K562 (cell line): ENCODE measurements at regions not wholly inside any gene's neighbourhood (a gene's known extent, or its start where the extent isn't known, plus 50 kb on each side); places are given as distances from the start of the nearest gene placed in this dataset.

Source experiments
- ATAC-seq: fragments of 200-7000 bp; cut with Tn5 transposase; 3 replicates; pipeline ENCODE4 v1.9.1; 2020; ENCODE audit warnings: moderate library complexity
- BruUV-seq: library from RNA; stranded (reverse); fragments of 400-500 nt; replicated peaks from 2 replicates; lab custom pipeline; 2021; lab: Mats Ljungman, UMichigan
- CTCF ChIA-PET: fragments of 300-600 bp; formaldehyde crosslinking; extraction: SDS; loops from one replicate; lab custom pipeline; 2021; ENCODE audit warnings: low intra/inter-chr PET ratio; lab: Yijun Ruan, JAX
- POLR2A ChIA-PET: fragments of 300-600, 350-650 bp; sonication (Branson Sonifier 250); formaldehyde crosslinking; extraction: SDS; loops from one replicate; lab custom pipeline; 2021; ENCODE audit warnings: antibody characterized with exemption, inconsistent platforms; lab: Yijun Ruan, JAX
- DNase-seq, 4 experiments: peaks; one replicate each; pipeline versions ENCODE4 v3.0.0 to v3.0.0-alpha.2; 2011 to 2018; ENCODE audit warnings: low spot score in 3 of 4, mixed read lengths in 3 of 4; ENCODE audit errors: extremely low read depth in 1 of 4
- FAIRE-seq: peaks from 2 replicates; lab custom pipeline; 2011; peaks lifted over from hg19 to GRCh38; lab: Jason Lieb, UNC
- H2AFZ ChIP-seq: 2 replicates; pipeline ENCODE4 v1.6.0; 2011; ENCODE audit warnings: low read depth, low read length, control low read depth, inconsistent platforms
- H3K27ac ChIP-seq: fragments of 200-600 bp; 3 replicates; pipeline ENCODE4 v1.8.0; 2011; ENCODE audit warnings: low read depth, mild to moderate bottlenecking, control low read depth, inconsistent platforms, low read length, moderate library complexity, mixed read lengths; ENCODE audit errors: extremely low read depth
- H3K27me3 ChIP-seq, 2 experiments: fragments of 300-600 bp in 1 of 2; 2 replicates in 1 of 2; 3 replicates in 1 of 2; pipeline versions ENCODE4 v1.6.0 to v1.8.0; 2011; ENCODE audit warnings: inconsistent platforms in 2 of 2, low read length in 2 of 2, mild to moderate bottlenecking in 1 of 2, mixed read lengths in 1 of 2, moderate library complexity in 1 of 2; ENCODE audit not compliant: control insufficient read depth in 2 of 2, insufficient read depth in 2 of 2
- H3K36me3 ChIP-seq: fragments of 300-600 bp; 3 replicates; pipeline ENCODE4 v1.8.0; 2011; ENCODE audit warnings: mild to moderate bottlenecking, low read length, inconsistent platforms; ENCODE audit not compliant: control insufficient read depth, insufficient read depth
- H3K4me1 ChIP-seq, 2 experiments: fragments of 200-600 bp in 1 of 2; replicated peaks in 1 of 2; 2 replicates in 1 of 2; 3 replicates in 1 of 2; pipeline versions ENCODE4 v1.5.1 to v1.8.0; 2011; ENCODE audit warnings: inconsistent platforms in 2 of 2, low read length in 2 of 2, mild to moderate bottlenecking in 1 of 2, mixed read lengths in 1 of 2, moderate library complexity in 1 of 2; ENCODE audit not compliant: control insufficient read depth in 2 of 2, insufficient read depth in 2 of 2
- H3K4me2 ChIP-seq: 2 replicates; pipeline ENCODE4 v1.6.1; 2011; ENCODE audit warnings: low read length, control low read depth, inconsistent platforms, mixed read lengths; ENCODE audit not compliant: insufficient read depth
- H3K4me3 ChIP-seq: fragments of 200-600 bp; sonication (generic), shearing (Covaris generic); 2 replicates; pipeline ENCODE4 v1.5.1; 2016; ENCODE audit warnings: control low read depth, inconsistent platforms
- H3K79me2 ChIP-seq: fragments of 200-600 bp; 3 replicates; pipeline ENCODE4 v1.8.0; 2011; ENCODE audit warnings: low read length, inconsistent platforms; ENCODE audit not compliant: control insufficient read depth, insufficient read depth
- H3K9ac ChIP-seq, 2 experiments: 2 replicates each; pipeline versions ENCODE4 v1.6.0 to v1.6.1; 2011; ENCODE audit warnings: low read depth in 2 of 2, low read length in 2 of 2, control low read depth in 1 of 2, inconsistent platforms in 1 of 2, mild to moderate bottlenecking in 1 of 2, mixed read lengths in 1 of 2; ENCODE audit not compliant: insufficient read depth in 1 of 2
- H3K9me1 ChIP-seq: one replicate; pipeline ENCODE4 v1.6.0; 2011; ENCODE audit warnings: inconsistent platforms, mild to moderate bottlenecking, low read length, moderate library complexity; ENCODE audit not compliant: control insufficient read depth, insufficient read depth
- H3K9me3 ChIP-seq: replicated peaks from 2 replicates; pipeline ENCODE4 v1.5.1; 2011; ENCODE audit warnings: low read depth, low read length, inconsistent platforms; ENCODE audit not compliant: control insufficient read depth, insufficient read depth
- H4K20me1 ChIP-seq: replicated peaks from 2 replicates; pipeline ENCODE4 v1.6.1; 2011; ENCODE audit warnings: low read length, inconsistent platforms, mixed read lengths; ENCODE audit not compliant: control insufficient read depth, insufficient read depth
- BRD4 ChIP-seq: fragments of 200-600 bp; sonication (generic); IDR thresholded peaks from 2 replicates; pipeline ENCODE4 v1.6.1; 2017; ENCODE audit warnings: inconsistent platforms
- DMBX1 ChIP-seq: fragments of 250-450 bp; sonication (Bioruptor Pico); IDR thresholded peaks from 2 replicates; pipeline ENCODE4 v1.8.0; 2022; ENCODE audit warnings: inconsistent platforms, mild to moderate bottlenecking, moderate library complexity, borderline replicate concordance
- HMGN3 ChIP-seq: IDR thresholded peaks from 2 replicates; pipeline ENCODE4 v1.6.1; 2011; ENCODE audit warnings: borderline replicate concordance, low read depth, mild to moderate bottlenecking, mixed read lengths, low read length; ENCODE audit not compliant: insufficient read length; ENCODE audit errors: extremely low read depth
- KHSRP ChIP-seq: fragments of 450-650 bp; IDR thresholded peaks from 2 replicates; pipeline ENCODE4 v1.6.1; 2017
- RFX1 ChIP-seq: fragments of 450-650 bp; IDR thresholded peaks from 2 replicates; pipeline ENCODE4 v1.6.1; 2016; ENCODE audit warnings: mild to moderate bottlenecking, moderate library complexity
- SIN3A ChIP-seq, 2 experiments: fragments of 150-350 bp in 1 of 2; IDR thresholded peaks; 2 replicates each; pipeline ENCODE4 v1.6.1; 2011 to 2016; ENCODE audit warnings: borderline replicate concordance in 2 of 2, low read depth in 2 of 2, low read length in 2 of 2, mild to moderate bottlenecking in 2 of 2, moderate library complexity in 2 of 2; ENCODE audit not compliant: control insufficient read depth in 1 of 2
- TFAM ChIP-seq: fragments of 250-450 bp; sonication (Bioruptor Pico); conservative IDR thresholded peaks from 2 replicates; pipeline ENCODE4 v1.5.0; 2021; ENCODE audit warnings: mild to moderate bottlenecking, moderate library complexity
- ZBTB8A ChIP-seq: fragments of 450-650 bp; IDR thresholded peaks from 2 replicates; pipeline ENCODE4 v1.6.1; 2018; ENCODE audit warnings: mild to moderate bottlenecking, moderate library complexity; ENCODE audit not compliant: partially characterized antibody
- WGBS: fragments of 100-300 bp; shearing (Covaris generic); methylation state at CpG from one replicate; pipeline ENCODE4 v1.1.6; 2016; ENCODE audit warnings: low coverage, mixed read lengths; ENCODE audit not compliant: insufficient coverage; ENCODE audit errors: missing lambda C conversion rate; 5-methylcytosine and 5-hydroxymethylcytosine counted together
- in situ Hi-C: fragments of 300-500 bp; cut with MboI; formaldehyde crosslinking; loops from 4 replicates; pipeline ENCODE4 v1.15.0; 2018; ENCODE audit warnings: inconsistent platforms, mixed read lengths
- intact Hi-C: fragments of 100-400 bp; cut with micrococcal nuclease; formaldehyde crosslinking; loops from 2 replicates; pipeline ENCODE4 v1.14.2; 2022
- TF ChIP-seq, protein P1 (sequence below): fragments of 450-650 bp; IDR thresholded peaks from 2 replicates; pipeline ENCODE4 v1.6.1; 2016; ENCODE audit warnings: low read depth

DNA sequence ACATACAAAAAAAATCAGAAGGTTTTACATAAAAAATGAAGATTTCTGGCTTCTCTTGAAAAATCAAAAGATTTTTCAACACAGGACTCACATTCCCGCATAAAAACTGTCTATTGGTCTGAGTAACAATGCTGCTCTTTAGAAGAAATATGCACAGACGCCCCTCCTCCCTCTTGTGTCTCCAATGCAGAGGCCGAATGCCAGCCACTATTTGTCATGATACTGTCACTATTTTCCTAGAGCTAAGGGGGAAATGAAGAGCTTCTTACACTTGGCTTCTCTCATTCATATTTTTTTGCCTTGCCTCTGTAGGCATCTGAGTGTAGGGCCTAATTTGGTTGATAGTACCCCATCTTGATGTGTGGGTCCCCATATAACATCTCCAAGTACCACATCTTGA lies 98.0 kb downstream of the BBS10 start:
- intact Hi-C loops, result no loop called here
- no peak overlapping the region for H3K4me2 ChIP-seq
- no peaks in the 10 kb centered on the region for H3K9me1 ChIP-seq
- no TSS peak for BruUV-seq
- no peak overlapping the region for H3K9ac ChIP-seq
- in situ Hi-C loops, result no loop called here
- POLR2A ChIA-PET, result no interaction called here
- no peak for ATAC-seq
- peaks cover 0 to 5% of the 10 kb centered on the region in 2 experiments; a peak in 1 of 5 replicates for H3K4me1 ChIP-seq
- 20% methylated on average over 3 of the region's 3 CpGs for WGBS
- H3K79me2 ChIP-seq, result no peaks in the 10 kb centered on the region
- H3K9me3 ChIP-seq, result no peaks in the 10 kb centered on the region
- CTCF ChIA-PET, result no interaction called here
- FAIRE-seq, result no peak
- DNase-seq, result no peak
- H4K20me1 ChIP-seq, result no peaks in the 10 kb centered on the region
- H3K4me3 ChIP-seq, result no peak overlapping the region
- H3K27ac ChIP-seq, result no peak overlapping the region
- H3K27me3 ChIP-seq, result no peaks in the 10 kb centered on the region
- no peaks in the 10 kb centered on the region for H3K36me3 ChIP-seq
- no peak overlapping the region for H2AFZ ChIP-seq
- TF ChIP-seq KHSRP (no peak), TFAM (no peak), DMBX1 (CRISPR knock-in tag) (no peak), BRD4 (no peak), ZBTB8A (no peak), HMGN3 (no peak), SIN3A (IDR thresholded peaks at IDR 0.05; ENCODE audit: borderline replicate concordance in 2 of 2, control insufficient read depth in 1 of 2, low read depth in 2 of 2, low read length in 2 of 2) (no peak), RFX1 (no peak)
- TF ChIP-seq, protein P1, sequence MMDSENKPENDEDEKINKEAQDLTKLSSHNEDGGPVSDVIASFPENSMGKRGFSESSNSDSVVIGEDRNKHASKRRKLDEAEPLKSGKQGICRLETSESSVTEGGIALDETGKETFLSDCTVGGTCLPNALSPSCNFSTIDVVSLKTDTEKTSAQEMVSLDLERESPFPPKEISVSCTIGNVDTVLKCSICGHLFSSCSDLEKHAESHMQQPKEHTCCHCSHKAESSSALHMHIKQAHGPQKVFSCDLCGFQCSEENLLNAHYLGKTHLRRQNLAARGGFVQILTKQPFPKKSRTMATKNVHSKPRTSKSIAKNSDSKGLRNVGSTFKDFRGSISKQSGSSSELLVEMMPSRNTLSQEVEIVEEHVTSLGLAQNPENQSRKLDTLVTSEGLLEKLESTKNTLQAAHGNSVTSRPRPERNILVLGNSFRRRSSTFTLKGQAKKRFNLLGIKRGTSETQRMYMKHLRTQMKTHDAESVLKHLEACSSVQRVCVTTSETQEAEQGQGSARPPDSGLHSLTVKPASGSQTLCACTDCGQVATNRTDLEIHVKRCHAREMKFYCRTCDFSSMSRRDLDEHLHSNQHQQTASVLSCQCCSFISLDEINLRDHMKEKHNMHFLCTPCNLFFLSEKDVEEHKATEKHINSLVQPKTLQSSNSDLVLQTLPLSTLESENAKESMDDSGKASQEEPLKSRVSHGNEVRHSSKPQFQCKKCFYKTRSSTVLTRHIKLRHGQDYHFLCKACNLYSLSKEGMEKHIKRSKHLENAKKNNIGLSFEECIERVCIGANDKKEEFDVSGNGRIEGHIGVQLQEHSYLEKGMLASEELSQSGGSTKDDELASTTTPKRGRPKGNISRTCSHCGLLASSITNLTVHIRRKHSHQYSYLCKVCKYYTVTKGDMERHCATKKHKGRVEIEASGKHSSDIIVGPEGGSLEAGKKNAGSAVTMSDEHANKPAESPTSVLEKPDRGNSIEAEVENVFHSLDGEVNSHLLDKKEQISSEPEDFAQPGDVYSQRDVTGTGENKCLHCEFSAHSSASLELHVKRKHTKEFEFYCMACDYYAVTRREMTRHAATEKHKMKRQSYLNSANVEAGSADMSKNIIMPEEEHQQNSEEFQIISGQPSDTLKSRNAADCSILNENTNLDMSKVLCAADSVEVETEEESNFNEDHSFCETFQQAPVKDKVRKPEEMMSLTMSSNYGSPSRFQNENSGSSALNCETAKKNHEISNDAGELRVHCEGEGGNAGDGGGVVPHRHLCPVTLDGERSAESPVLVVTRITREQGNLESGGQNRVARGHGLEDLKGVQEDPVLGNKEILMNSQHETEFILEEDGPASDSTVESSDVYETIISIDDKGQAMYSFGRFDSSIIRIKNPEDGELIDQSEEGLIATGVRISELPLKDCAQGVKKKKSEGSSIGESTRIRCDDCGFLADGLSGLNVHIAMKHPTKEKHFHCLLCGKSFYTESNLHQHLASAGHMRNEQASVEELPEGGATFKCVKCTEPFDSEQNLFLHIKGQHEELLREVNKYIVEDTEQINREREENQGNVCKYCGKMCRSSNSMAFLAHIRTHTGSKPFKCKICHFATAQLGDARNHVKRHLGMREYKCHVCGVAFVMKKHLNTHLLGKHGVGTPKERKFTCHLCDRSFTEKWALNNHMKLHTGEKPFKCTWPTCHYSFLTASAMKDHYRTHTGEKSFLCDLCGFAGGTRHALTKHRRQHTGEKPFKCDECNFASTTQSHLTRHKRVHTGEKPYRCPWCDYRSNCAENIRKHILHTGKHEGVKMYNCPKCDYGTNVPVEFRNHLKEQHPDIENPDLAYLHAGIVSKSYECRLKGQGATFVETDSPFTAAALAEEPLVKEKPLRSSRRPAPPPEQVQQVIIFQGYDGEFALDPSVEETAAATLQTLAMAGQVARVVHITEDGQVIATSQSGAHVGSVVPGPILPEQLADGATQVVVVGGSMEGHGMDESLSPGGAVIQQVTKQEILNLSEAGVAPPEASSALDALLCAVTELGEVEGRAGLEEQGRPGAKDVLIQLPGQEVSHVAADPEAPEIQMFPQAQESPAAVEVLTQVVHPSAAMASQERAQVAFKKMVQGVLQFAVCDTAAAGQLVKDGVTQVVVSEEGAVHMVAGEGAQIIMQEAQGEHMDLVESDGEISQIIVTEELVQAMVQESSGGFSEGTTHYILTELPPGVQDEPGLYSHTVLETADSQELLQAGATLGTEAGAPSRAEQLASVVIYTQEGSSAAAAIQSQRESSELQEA, result no peak
